ENCODE measurements at regions not wholly inside any gene's neighbourhood (a gene's known extent, or its start where the extent isn't known, plus 50 kb on each side); places are given as distances from the start of the nearest gene placed in this dataset.

GRCh38 chr13:42474954-42475353, 99.0 kb upstream of the TNFSF11 start:
- no peak for DNase-seq (ENCODE audit: low read depth in 1 of 2, low spot score in 2 of 2)
- Histone ChIP-seq H3K23me2 (ENCODE audit: low read depth, low read length) (no peaks in the 10 kb centered on the region; the same call in 1 of the 2 replicates), H3K4me2 (ENCODE audit: insufficient read depth in 1 of 2, low read depth in 2 of 2, low read length in 2 of 2) (no peak overlapping the region), H2AFZ (ENCODE audit: low read length) (no peak overlapping the region), H4K5ac (ENCODE audit: insufficient read length, low read depth, low read length) (no peak overlapping the region), H3K9me3 (ENCODE audit: insufficient read depth in 2 of 2, low read depth in 1 of 2, low read length in 1 of 2) (peaks cover 13 to 15% of the 10 kb centered on the region in 2 experiments), H2AK5ac (ENCODE audit: low read depth, low read length) (no peak overlapping the region), H3K56ac (replicated peaks; ENCODE audit: insufficient read length, low read depth, low read length) (no peak overlapping the region), H3K4me3 (ENCODE audit: extremely low read depth in 1 of 4, insufficient read depth in 2 of 4, low read depth in 3 of 4, low read length in 4 of 4) (no peak overlapping the region), H2BK12ac (ENCODE audit: low read depth, low read length) (no peak overlapping the region), H2BK120ac (replicated peaks; ENCODE audit: low read depth, low read length) (no peak overlapping the region), H2BK5ac (ENCODE audit: low read depth, low read length) (no peak overlapping the region), H3K9ac (replicated peaks in 1 of 4; ENCODE audit: extremely low read depth in 1 of 4, low read depth in 3 of 4, low read length in 3 of 4) (no peak overlapping the region), H4K20me1 (replicated peaks in 1 of 2; ENCODE audit: control insufficient read depth in 1 of 2, insufficient read depth in 2 of 2, low read length in 2 of 2) (no peaks in the 10 kb centered on the region), H3K14ac (ENCODE audit: insufficient read length) (no peak overlapping the region), H3K79me2 (ENCODE audit: control insufficient read depth in 1 of 2, insufficient read depth in 2 of 2, low read length in 2 of 2) (no peaks in the 10 kb centered on the region), H3K27me3 (replicated peaks in 1 of 4; ENCODE audit: control insufficient read depth in 3 of 4, extremely low read depth in 1 of 4, insufficient read depth in 3 of 4, low read length in 3 of 4) (no peaks in the 10 kb centered on the region), H3K4me1 (replicated peaks in 1 of 4; ENCODE audit: control insufficient read depth in 3 of 4, insufficient read depth in 4 of 4, low read length in 3 of 4) (no peaks in the 10 kb centered on the region), H3K27ac (ENCODE audit: low read depth, low read length) (no peak overlapping the region), H3K4ac (replicated peaks; ENCODE audit: insufficient read length, low read depth, low read length) (no peak overlapping the region), H2BK15ac (ENCODE audit: low read length) (no peak overlapping the region), H3K36me3 (ENCODE audit: control insufficient read depth in 2 of 4, insufficient read depth in 4 of 4, low read length in 3 of 4) (no peaks in the 10 kb centered on the region), H3K18ac (ENCODE audit: extremely low read depth, low read length) (no peak overlapping the region), H4K91ac (replicated peaks; ENCODE audit: insufficient read length, low read length) (no peak overlapping the region), H3K79me1 (ENCODE audit: low read depth, low read length) (no peaks in the 10 kb centered on the region), H3K23ac (ENCODE audit: insufficient read length) (no peak overlapping the region), H4K8ac (ENCODE audit: extremely low read depth, insufficient read depth, low read length) (no peak overlapping the region), H2BK20ac (ENCODE audit: low read length) (no peak overlapping the region)
- CTCF ChIA-PET (ENCODE audit: partially characterized antibody): interaction anchor here (0.8 kb wide), 1 partner anchor 141 kb away, joined by 3 read pairs; no protein-coding TSS in a partner anchor
- TF ChIP-seq KDM5A (IDR thresholded peaks at IDR 0.05; ENCODE audit: low read length) (no peak), CEBPB (IDR thresholded peaks at IDR 0.05; ENCODE audit: low read depth, low read length) (no peak), RBBP5 (IDR thresholded peaks at IDR 0.05; ENCODE audit: borderline replicate concordance, low read depth, low read length) (no peak), POU5F1 (IDR thresholded peaks at IDR 0.05; ENCODE audit: low read depth, low read length) (no peak), FOSL1 (IDR thresholded peaks at IDR 0.05; ENCODE audit: insufficient read depth, low read depth, low read length) (no peak), NANOG (IDR thresholded peaks at IDR 0.05; ENCODE audit: insufficient read depth, low read depth, low read length, poor library complexity, severe bottlenecking) (no peak), TAF1 (IDR thresholded peaks at IDR 0.05; ENCODE audit: low read depth, low read length) (no peak), KDM4A (IDR thresholded peaks at IDR 0.05; ENCODE audit: low read depth, low read length, severe bottlenecking) (no peak), EP300 (IDR thresholded peaks at IDR 0.05; ENCODE audit: borderline replicate concordance in 1 of 2, low read depth in 2 of 2, low read length in 2 of 2) (no peak), HDAC2 (IDR thresholded peaks at IDR 0.05; ENCODE audit: borderline replicate concordance in 1 of 2, low read depth in 2 of 2, low read length in 2 of 2) (no peak), BACH1 (IDR thresholded peaks at IDR 0.05; ENCODE audit: low read length) (no peak)
- POLR2A ChIA-PET (ENCODE audit: partially characterized antibody): no interaction called here
- 97% methylated on average over 5 of the region's 5 CpGs; no CpG with 5 or more reads in 1 of the 2 experiments for WGBS, 2 experiments (ENCODE audit: extremely low coverage in 1 of 2, insufficient coverage in 1 of 2, insufficient read length in 1 of 2, insufficient replicate concordance in 2 of 2, low coverage in 1 of 2, low lambda C conversion rate in 2 of 2, missing lambda C conversion rate in 1 of 2)
- no peak for FAIRE-seq

Measured in H1 (cell line).